Panc1 (cell line): ENCODE measurements at regions not wholly inside any gene's neighbourhood (a gene's known extent, or its start where the extent isn't known, plus 50 kb on each side); places are given as distances from the start of the nearest gene placed in this dataset.

Source experiments
- CTCF ChIP-seq: fragments of 450-650 bp; IDR thresholded peaks from 2 replicates; pipeline ENCODE4 v1.5.1; 2017; ENCODE audit warnings: mild to moderate bottlenecking
- POLR2AphosphoS5 ChIP-seq: IDR thresholded peaks from 2 replicates; pipeline ENCODE4 v1.6.1; 2012; ENCODE audit warnings: mild to moderate bottlenecking, low read depth, low read length, moderate library complexity
- REST ChIP-seq, 2 experiments: IDR thresholded peaks; 2 replicates each; pipeline ENCODE4 v1.6.1; 2011 to 2012; ENCODE audit warnings: low read depth in 2 of 2, control low read depth in 1 of 2, low read length in 1 of 2, mild to moderate bottlenecking in 1 of 2, moderate library complexity in 1 of 2; ENCODE audit not compliant: insufficient read depth in 1 of 2

- TF ChIP-seq POLR2AphosphoS5 (no peak), CTCF (no peak), REST (IDR thresholded peaks at IDR 0.05; ENCODE audit: insufficient read depth in 1 of 2, low read depth in 2 of 2, low read length in 1 of 2) (no peak)
These were observed 83.2 kb upstream of the ZNF462 start for GRCh38 chr9:106779796-106780195.
